ENCODE measurements at regions not wholly inside any gene's neighbourhood (a gene's known extent, or its start where the extent isn't known, plus 50 kb on each side); places are given as distances from the start of the nearest gene placed in this dataset.

DNA sequence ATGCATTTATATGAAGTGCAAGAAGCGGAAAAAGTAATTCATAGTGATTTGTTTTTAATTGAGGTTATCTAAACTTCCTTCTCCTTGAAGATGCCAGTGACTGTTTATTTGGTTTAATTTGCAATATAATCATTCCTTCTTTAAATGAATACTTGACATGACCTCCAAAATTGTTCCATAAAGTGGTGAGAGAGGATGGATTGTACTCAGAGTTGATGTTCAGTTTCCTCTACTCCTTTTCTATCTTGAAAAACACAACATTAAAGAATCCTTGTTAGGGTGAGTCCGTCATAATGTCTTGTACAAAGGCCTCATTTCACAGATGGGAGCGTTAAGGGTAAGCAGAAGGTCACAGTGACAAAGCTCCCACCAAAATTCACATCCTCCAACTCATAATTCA, 756.1 kb upstream of the KLHL29 start:
- TF ChIP-seq, protein P1, sequence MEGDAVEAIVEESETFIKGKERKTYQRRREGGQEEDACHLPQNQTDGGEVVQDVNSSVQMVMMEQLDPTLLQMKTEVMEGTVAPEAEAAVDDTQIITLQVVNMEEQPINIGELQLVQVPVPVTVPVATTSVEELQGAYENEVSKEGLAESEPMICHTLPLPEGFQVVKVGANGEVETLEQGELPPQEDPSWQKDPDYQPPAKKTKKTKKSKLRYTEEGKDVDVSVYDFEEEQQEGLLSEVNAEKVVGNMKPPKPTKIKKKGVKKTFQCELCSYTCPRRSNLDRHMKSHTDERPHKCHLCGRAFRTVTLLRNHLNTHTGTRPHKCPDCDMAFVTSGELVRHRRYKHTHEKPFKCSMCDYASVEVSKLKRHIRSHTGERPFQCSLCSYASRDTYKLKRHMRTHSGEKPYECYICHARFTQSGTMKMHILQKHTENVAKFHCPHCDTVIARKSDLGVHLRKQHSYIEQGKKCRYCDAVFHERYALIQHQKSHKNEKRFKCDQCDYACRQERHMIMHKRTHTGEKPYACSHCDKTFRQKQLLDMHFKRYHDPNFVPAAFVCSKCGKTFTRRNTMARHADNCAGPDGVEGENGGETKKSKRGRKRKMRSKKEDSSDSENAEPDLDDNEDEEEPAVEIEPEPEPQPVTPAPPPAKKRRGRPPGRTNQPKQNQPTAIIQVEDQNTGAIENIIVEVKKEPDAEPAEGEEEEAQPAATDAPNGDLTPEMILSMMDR (IDR thresholded peaks at IDR 0.05 in 4 of 5, conservative IDR thresholded peaks at IDR 0.05 in 1 of 5) = no peak
- TF ChIP-seq POLR2A (IDR thresholded peaks at IDR 0.05) = no peak

All from gastrocnemius medialis (tissue), 4 donors.